Dedifferentiated amniotic fluid mesenchymal stem cell (primary cell): ENCODE measurements at regions not wholly inside any gene's neighbourhood (a gene's known extent, or its start where the extent isn't known, plus 50 kb on each side); places are given as distances from the start of the nearest gene placed in this dataset.
"Not testable (repeated sequence)": the region's sequence is repeated elsewhere in the genome, so short reads cannot be mapped to it uniquely, and the experiment has no call there.

Experiments used
- DNase-seq: peaks from one replicate; pipeline ENCODE4 v3.0.0-alpha.2; 2016; ENCODE audit errors: extremely low spot score

GRCh38 chr5:91938441-91938840 lies 555.3 kb upstream of the ARRDC3 start:
- DNase-seq: no peak

- DNase-seq: no peak
These were observed 554.0 kb upstream of the ARRDC3 start for GRCh38 chr5:91937121-91937520.

- no peak for DNase-seq
These were observed 546.4 kb upstream of the ARRDC3 start for GRCh38 chr5:91929522-91929817.

GRCh38 chr5:91928754-91929521 lies 545.8 kb upstream of the ARRDC3 start:
- DNase-seq: peak; percentile 62

- DNase-seq: no peak
These were observed 544.3 kb upstream of the ARRDC3 start for GRCh38 chr5:91927439-91927838.

GRCh38 chr5:91925249-91925648 lies 542.1 kb upstream of the ARRDC3 start:
- no peak for DNase-seq

GRCh38 chr5:91917037-91917814 lies 534.1 kb upstream of the ARRDC3 start:
- DNase-seq: not testable (repeated sequence)

GRCh38 chr5:91910655-91911054 lies 527.5 kb upstream of the ARRDC3 start:
- no peak for DNase-seq

GRCh38 chr5:91910247-91910646 lies 527.1 kb upstream of the ARRDC3 start:
- DNase-seq: no peak

- no peak for DNase-seq
These were observed 523.4 kb upstream of the ARRDC3 start for GRCh38 chr5:91906494-91906893.

GRCh38 chr5:91906027-91906426 lies 522.9 kb upstream of the ARRDC3 start:
- no peak for DNase-seq

- no peak for DNase-seq
These were observed 515.8 kb upstream of the ARRDC3 start for GRCh38 chr5:91898898-91899297.

GRCh38 chr5:91898019-91898418 lies 514.9 kb upstream of the ARRDC3 start:
- DNase-seq: no peak

GRCh38 chr5:91888810-91889209 lies 505.7 kb upstream of the ARRDC3 start:
- DNase-seq: no peak

GRCh38 chr5:91885291-91886265 lies 502.5 kb upstream of the ARRDC3 start:
- DNase-seq: no peak

- DNase-seq: no peak
These were observed 500.9 kb upstream of the ARRDC3 start for GRCh38 chr5:91884036-91884435.

GRCh38 chr5:91875196-91875779 lies 492.2 kb upstream of the ARRDC3 start:
- no peak for DNase-seq

GRCh38 chr5:91867799-91868198 lies 484.7 kb upstream of the ARRDC3 start:
- DNase-seq: no peak

GRCh38 chr5:91865915-91866314 lies 482.8 kb upstream of the ARRDC3 start:
- peak; percentile 27 for DNase-seq

- DNase-seq: no peak
These were observed 481.8 kb upstream of the ARRDC3 start for GRCh38 chr5:91864962-91865361.

- DNase-seq: no peak
These were observed 468.6 kb upstream of the ARRDC3 start for GRCh38 chr5:91851670-91852069.

GRCh38 chr5:91850031-91850430 lies 466.9 kb upstream of the ARRDC3 start:
- DNase-seq: peak; percentile 30
